ENCODE measurements at regions not wholly inside any gene's neighbourhood (a gene's known extent, or its start where the extent isn't known, plus 50 kb on each side); places are given as distances from the start of the nearest gene placed in this dataset.

GRCh38 chrX:36543499-36543898, 464.7 kb upstream of the FAM47C start:
- Histone ChIP-seq H3K27me3 (ENCODE audit: control insufficient read depth in 1 of 2, insufficient read depth in 2 of 2, low read length in 2 of 2) (no peaks in the 10 kb centered on the region), H3K36me3 (ENCODE audit: control insufficient read depth in 2 of 2, insufficient read depth in 2 of 2, low read length in 2 of 2) (no peaks in the 10 kb centered on the region), H3K27ac (ENCODE audit: low read length) (no peak overlapping the region), H3K9ac (ENCODE audit: low read length in 2 of 2) (no peak overlapping the region), H3K9me3 (ENCODE audit: control insufficient read depth in 2 of 2, low read length in 2 of 2) (no peaks in the 10 kb centered on the region), H3K4me3 (ENCODE audit: low read length in 2 of 2) (no peak overlapping the region), H3K4me1 (ENCODE audit: control insufficient read depth, insufficient read depth, low read length) (no peaks in the 10 kb centered on the region)

DNA sequence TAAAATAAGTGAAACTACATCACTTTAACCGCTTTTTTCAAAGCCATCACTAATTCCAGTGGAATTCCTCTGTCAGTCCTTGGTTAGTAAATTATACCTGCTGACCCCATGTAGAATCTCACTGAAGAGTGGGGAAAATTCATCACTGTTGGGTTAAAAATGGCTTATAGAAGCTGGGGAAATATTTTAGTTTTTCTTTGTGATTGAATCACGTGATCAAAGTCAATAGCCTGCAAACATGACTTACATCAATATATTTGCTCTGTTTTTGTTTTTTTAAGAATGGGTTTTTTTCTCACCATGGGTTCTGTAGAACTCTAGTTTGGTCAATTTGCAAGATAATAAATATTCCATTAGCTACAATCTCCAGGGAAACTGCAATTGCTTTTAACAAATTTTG, 445.2 kb upstream of the FAM47C start:
- Histone ChIP-seq H3K27ac (ENCODE audit: low read length) (no peak overlapping the region), H3K4me1 (ENCODE audit: control insufficient read depth, insufficient read depth, low read length) (no peaks in the 10 kb centered on the region), H3K27me3 (ENCODE audit: control insufficient read depth in 1 of 2, insufficient read depth in 2 of 2, low read length in 2 of 2) (no peaks in the 10 kb centered on the region), H3K4me3 (ENCODE audit: low read length in 2 of 2) (no peak overlapping the region), H3K36me3 (ENCODE audit: control insufficient read depth in 2 of 2, insufficient read depth in 2 of 2, low read length in 2 of 2) (no peaks in the 10 kb centered on the region), H3K9me3 (ENCODE audit: control insufficient read depth in 2 of 2, low read length in 2 of 2) (no peaks in the 10 kb centered on the region), H3K9ac (ENCODE audit: low read length in 2 of 2) (no peak overlapping the region)

DNA sequence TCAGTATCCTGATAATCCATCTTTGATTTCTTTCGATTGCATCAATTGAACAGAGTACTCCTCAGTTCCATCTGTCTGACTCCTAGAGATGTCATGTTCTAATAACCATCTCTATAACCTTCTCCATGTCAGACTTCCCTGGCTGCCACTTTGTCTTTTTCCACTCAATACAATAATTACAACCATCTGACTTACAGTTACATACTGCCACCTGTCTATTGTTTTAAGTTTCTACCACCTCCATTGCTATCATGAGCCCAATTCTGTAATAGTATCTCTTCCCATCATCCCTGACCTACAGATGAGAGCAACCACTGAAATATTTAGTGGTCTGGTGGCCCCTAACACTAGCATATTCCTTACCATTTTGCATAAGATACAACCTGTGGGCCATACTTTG, 439.2 kb upstream of the FAM47C start:
- no peaks in the 10 kb centered on the region for H3K27me3 ChIP-seq (ENCODE audit: control insufficient read depth in 1 of 2, insufficient read depth in 2 of 2, low read length in 2 of 2)
- H3K9me3 ChIP-seq (ENCODE audit: control insufficient read depth in 2 of 2, low read length in 2 of 2), result no peaks in the 10 kb centered on the region
- no peaks in the 10 kb centered on the region for H3K4me1 ChIP-seq (ENCODE audit: control insufficient read depth, insufficient read depth, low read length)
- no peaks in the 10 kb centered on the region for H3K36me3 ChIP-seq (ENCODE audit: control insufficient read depth in 2 of 2, insufficient read depth in 2 of 2, low read length in 2 of 2)
- no peak overlapping the region for H3K9ac ChIP-seq (ENCODE audit: low read length in 2 of 2)
- no peak overlapping the region for H3K4me3 ChIP-seq (ENCODE audit: low read length in 2 of 2)
- no peak overlapping the region for H3K27ac ChIP-seq (ENCODE audit: low read length)

DNA sequence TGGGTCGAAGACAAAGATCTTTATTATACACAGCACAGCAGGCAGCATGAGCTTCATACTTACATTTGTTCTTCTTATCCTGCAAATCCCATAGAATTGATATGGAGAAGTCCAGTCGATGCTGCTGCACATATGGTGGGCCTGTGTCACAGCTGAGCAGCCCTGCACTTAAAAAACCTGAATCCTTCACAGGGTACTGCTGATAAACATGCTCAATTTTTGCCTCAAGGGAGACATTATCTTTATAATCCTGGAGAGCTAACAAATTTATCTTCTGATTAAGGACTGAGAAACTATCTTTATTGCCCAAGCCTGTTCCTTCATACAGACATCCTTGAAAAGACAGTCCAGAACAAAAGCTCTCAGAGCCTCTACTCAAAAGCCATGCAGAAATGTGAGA, 434.4 kb upstream of the FAM47C start:
- no peaks in the 10 kb centered on the region for H3K4me1 ChIP-seq (ENCODE audit: control insufficient read depth, insufficient read depth, low read length)
- no peak overlapping the region for H3K27ac ChIP-seq (ENCODE audit: low read length)
- no peaks in the 10 kb centered on the region for H3K9me3 ChIP-seq (ENCODE audit: control insufficient read depth in 2 of 2, low read length in 2 of 2)
- H3K36me3 ChIP-seq (ENCODE audit: control insufficient read depth in 2 of 2, insufficient read depth in 2 of 2, low read length in 2 of 2), result no peaks in the 10 kb centered on the region
- no peaks in the 10 kb centered on the region for H3K27me3 ChIP-seq (ENCODE audit: control insufficient read depth in 1 of 2, insufficient read depth in 2 of 2, low read length in 2 of 2)
- no peak overlapping the region for H3K4me3 ChIP-seq (ENCODE audit: low read length in 2 of 2)
- no peak overlapping the region for H3K9ac ChIP-seq (ENCODE audit: low read length in 2 of 2)

DNA sequence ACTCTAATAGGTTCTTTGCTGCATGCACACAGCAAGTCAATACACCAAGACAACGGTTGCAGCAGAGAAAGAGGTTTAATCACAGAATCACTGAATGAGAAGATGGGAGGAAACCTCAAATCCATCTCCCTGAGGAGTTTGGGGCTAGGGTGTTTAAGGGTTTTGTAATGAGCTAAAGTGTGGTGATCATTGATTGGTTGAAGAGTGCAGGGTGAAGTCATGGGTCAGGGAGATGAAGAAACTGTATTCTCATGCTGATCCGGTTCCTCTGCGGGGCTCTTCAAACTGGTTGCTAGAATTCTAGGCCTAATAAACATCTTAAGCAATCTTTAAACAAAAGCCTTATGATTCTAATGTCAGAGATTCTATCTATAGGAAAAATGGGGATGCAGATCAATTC, 432.5 kb upstream of the FAM47C start:
- no peak overlapping the region for H3K27ac ChIP-seq (ENCODE audit: low read length)
- H3K4me3 ChIP-seq (ENCODE audit: low read length in 2 of 2), result no peak overlapping the region
- no peaks in the 10 kb centered on the region for H3K27me3 ChIP-seq (ENCODE audit: control insufficient read depth in 1 of 2, insufficient read depth in 2 of 2, low read length in 2 of 2)
- no peaks in the 10 kb centered on the region for H3K36me3 ChIP-seq (ENCODE audit: control insufficient read depth in 2 of 2, insufficient read depth in 2 of 2, low read length in 2 of 2)
- H3K9ac ChIP-seq (ENCODE audit: low read length in 2 of 2), result no peak overlapping the region
- H3K9me3 ChIP-seq (ENCODE audit: control insufficient read depth in 2 of 2, low read length in 2 of 2), result no peaks in the 10 kb centered on the region
- H3K4me1 ChIP-seq (ENCODE audit: control insufficient read depth, insufficient read depth, low read length), result no peaks in the 10 kb centered on the region

- no peak overlapping the region for H3K4me3 ChIP-seq (ENCODE audit: low read length in 2 of 2)
Observed at GRCh38 chrX:36577006-36577405, 431.2 kb upstream of the FAM47C start.

GRCh38 chrX:36581030-36581429, 427.1 kb upstream of the FAM47C start:
- Histone ChIP-seq H3K9me3 (ENCODE audit: control insufficient read depth in 2 of 2, low read length in 2 of 2) (no peaks in the 10 kb centered on the region), H3K4me3 (ENCODE audit: low read length in 2 of 2) (no peak overlapping the region), H3K9ac (ENCODE audit: low read length in 2 of 2) (no peak overlapping the region), H3K4me1 (ENCODE audit: control insufficient read depth, insufficient read depth, low read length) (no peaks in the 10 kb centered on the region), H3K27me3 (ENCODE audit: control insufficient read depth in 1 of 2, insufficient read depth in 2 of 2, low read length in 2 of 2) (peaks cover 0 to 2% of the 10 kb centered on the region in 2 donors), H3K27ac (ENCODE audit: low read length) (no peak overlapping the region), H3K36me3 (ENCODE audit: control insufficient read depth in 2 of 2, insufficient read depth in 2 of 2, low read length in 2 of 2) (no peaks in the 10 kb centered on the region)

More at GRCh38 chrX:36577006-36577405, 431.2 kb upstream of the FAM47C start:
- H3K4me1 ChIP-seq (ENCODE audit: control insufficient read depth, insufficient read depth, low read length), result no peaks in the 10 kb centered on the region
- H3K9ac ChIP-seq (ENCODE audit: low read length in 2 of 2), result no peak overlapping the region
- H3K9me3 ChIP-seq (ENCODE audit: control insufficient read depth in 2 of 2, low read length in 2 of 2), result no peaks in the 10 kb centered on the region
- H3K27me3 ChIP-seq (ENCODE audit: control insufficient read depth in 1 of 2, insufficient read depth in 2 of 2, low read length in 2 of 2), result no peaks in the 10 kb centered on the region
- H3K27ac ChIP-seq (ENCODE audit: low read length), result no peak overlapping the region
- H3K36me3 ChIP-seq (ENCODE audit: control insufficient read depth in 2 of 2, insufficient read depth in 2 of 2, low read length in 2 of 2), result no peaks in the 10 kb centered on the region

DNA sequence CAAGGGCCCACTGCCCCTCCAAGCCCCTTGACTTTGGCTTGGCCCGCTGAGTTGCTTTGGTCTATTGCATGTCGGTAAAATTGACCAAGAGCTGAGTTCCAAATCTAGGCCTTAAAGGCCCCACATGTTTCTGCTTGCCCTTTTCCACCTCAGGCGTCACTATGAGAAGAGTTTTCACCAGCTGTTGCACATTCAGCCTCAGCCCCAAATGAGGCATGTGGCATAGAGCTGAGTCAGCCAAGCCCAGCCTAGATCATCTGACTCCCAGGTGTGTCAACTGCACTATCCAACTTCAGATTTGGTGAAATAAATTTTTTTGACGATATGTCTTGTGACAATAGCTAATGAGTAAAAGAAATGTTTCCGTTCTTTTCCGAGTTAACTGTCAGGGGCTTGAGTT, 424.5 kb upstream of the FAM47C start:
- Histone ChIP-seq H3K27ac (ENCODE audit: low read length) (no peak overlapping the region), H3K9me3 (ENCODE audit: control insufficient read depth in 2 of 2, low read length in 2 of 2) (no peaks in the 10 kb centered on the region), H3K4me1 (ENCODE audit: control insufficient read depth, insufficient read depth, low read length) (no peaks in the 10 kb centered on the region), H3K27me3 (ENCODE audit: control insufficient read depth in 1 of 2, insufficient read depth in 2 of 2, low read length in 2 of 2) (peaks cover 0 to 2% of the 10 kb centered on the region in 2 donors), H3K36me3 (ENCODE audit: control insufficient read depth in 2 of 2, insufficient read depth in 2 of 2, low read length in 2 of 2) (no peaks in the 10 kb centered on the region), H3K9ac (ENCODE audit: low read length in 2 of 2) (no peak overlapping the region), H3K4me3 (ENCODE audit: low read length in 2 of 2) (no peak overlapping the region)

DNA sequence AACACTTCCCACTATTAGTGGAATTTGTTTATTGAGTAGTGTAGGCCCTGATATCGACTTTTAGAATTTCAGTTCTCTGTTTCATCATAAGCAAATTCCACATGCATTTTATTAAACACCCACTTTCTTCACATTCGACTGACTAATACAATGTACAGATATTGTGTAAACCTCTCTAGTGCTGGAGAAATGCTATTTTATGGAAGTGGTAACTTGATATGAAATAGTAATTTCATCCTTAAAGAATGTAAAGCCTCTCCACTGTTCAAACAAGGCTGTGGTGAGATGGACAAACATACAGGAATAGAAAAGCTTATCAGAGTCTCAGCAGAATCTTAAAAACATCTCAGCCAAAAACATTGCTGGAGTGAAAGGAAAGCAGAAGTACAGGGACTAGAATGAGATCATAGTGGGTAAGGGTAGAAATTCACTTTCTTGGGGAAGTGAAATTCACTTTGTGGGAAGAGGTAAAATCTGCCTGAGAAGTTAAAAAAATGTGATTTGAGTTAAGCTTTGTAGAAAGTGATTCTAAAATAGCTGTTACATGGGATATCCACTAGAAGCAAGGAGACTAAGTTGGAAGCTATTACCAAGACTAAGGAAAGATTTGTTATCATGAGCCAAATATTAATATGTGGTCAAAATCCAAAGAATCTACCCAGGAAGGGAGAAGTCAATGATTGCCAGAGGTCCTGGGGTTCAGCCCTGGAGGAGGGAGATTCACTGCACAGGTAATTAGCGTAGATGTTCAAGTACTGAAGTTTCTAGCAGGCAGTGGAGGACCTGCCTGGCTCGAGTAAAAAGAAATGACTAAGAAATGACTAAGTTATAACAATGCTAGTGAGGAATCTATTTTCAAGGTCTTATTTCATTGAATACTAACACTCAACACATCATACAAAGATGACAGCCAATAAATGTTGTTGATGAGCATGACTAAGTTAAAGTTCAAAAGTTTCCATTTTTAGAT, 398.3 kb upstream of the FAM47C start:
- H3K27ac ChIP-seq (ENCODE audit: low read length), result no peak overlapping the region
- H3K4me1 ChIP-seq (ENCODE audit: control insufficient read depth, insufficient read depth, low read length), result no peaks in the 10 kb centered on the region
- no peak overlapping the region for H3K9ac ChIP-seq (ENCODE audit: low read length in 2 of 2)
- no peak overlapping the region for H3K4me3 ChIP-seq (ENCODE audit: low read length in 2 of 2)
- H3K36me3 ChIP-seq (ENCODE audit: control insufficient read depth in 2 of 2, insufficient read depth in 2 of 2, low read length in 2 of 2), result no peaks in the 10 kb centered on the region
- H3K27me3 ChIP-seq (ENCODE audit: control insufficient read depth in 1 of 2, insufficient read depth in 2 of 2, low read length in 2 of 2), result no peaks in the 10 kb centered on the region
- peaks cover 0 to 4% of the 10 kb centered on the region in 2 donors for H3K9me3 ChIP-seq (ENCODE audit: control insufficient read depth in 2 of 2, low read length in 2 of 2)

GRCh38 chrX:36626898-36627297, 381.3 kb upstream of the FAM47C start:
- Histone ChIP-seq H3K27me3 (ENCODE audit: control insufficient read depth in 1 of 2, insufficient read depth in 2 of 2, low read length in 2 of 2) (no peaks in the 10 kb centered on the region), H3K4me1 (ENCODE audit: control insufficient read depth, insufficient read depth, low read length) (no peaks in the 10 kb centered on the region)

DNA sequence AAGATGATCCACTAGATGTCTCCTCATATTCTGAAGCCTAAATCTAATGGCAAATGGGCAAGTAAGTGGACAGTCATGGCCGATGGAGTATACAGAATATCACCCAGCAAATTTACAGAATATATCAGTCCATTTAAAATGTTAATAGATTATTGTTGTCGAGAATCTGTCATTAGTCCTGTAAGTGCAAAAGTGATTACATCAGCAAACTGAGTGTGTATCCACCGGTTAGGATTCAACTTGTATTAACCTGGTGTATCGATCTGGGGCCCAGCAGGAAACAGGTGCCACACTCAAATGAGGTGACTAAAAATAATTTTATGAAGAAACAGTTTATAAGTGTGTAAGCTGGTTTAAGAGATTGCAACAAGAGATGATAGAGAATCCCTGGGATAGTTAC, 367.9 kb upstream of the FAM47C start:
- H3K4me1 ChIP-seq (ENCODE audit: control insufficient read depth, insufficient read depth, low read length), result no peaks in the 10 kb centered on the region
- H3K9me3 ChIP-seq (ENCODE audit: control insufficient read depth in 2 of 2, low read length in 2 of 2), result no peaks in the 10 kb centered on the region
- H3K27ac ChIP-seq (ENCODE audit: low read length), result no peak overlapping the region
- peaks cover 0 to 3% of the 10 kb centered on the region in 2 donors for H3K27me3 ChIP-seq (ENCODE audit: control insufficient read depth in 1 of 2, insufficient read depth in 2 of 2, low read length in 2 of 2)
- H3K36me3 ChIP-seq (ENCODE audit: control insufficient read depth in 2 of 2, insufficient read depth in 2 of 2, low read length in 2 of 2), result no peaks in the 10 kb centered on the region
- H3K4me3 ChIP-seq (ENCODE audit: low read length in 2 of 2), result no peak overlapping the region
- no peak overlapping the region for H3K9ac ChIP-seq (ENCODE audit: low read length in 2 of 2)

More at GRCh38 chrX:36626898-36627297, 381.3 kb upstream of the FAM47C start:
- H3K9me3 ChIP-seq (ENCODE audit: control insufficient read depth in 2 of 2, low read length in 2 of 2), result peaks cover 0 to under 1% of the 10 kb centered on the region in 2 donors
- H3K27ac ChIP-seq (ENCODE audit: low read length), result no peak overlapping the region
- H3K4me3 ChIP-seq (ENCODE audit: low read length in 2 of 2), result no peak overlapping the region
- H3K9ac ChIP-seq (ENCODE audit: low read length in 2 of 2), result no peak overlapping the region
- no peaks in the 10 kb centered on the region for H3K36me3 ChIP-seq (ENCODE audit: control insufficient read depth in 2 of 2, insufficient read depth in 2 of 2, low read length in 2 of 2)
